Glomerular visceral epithelial cell (primary cell): ENCODE measurements at regions not wholly inside any gene's neighbourhood (a gene's known extent, or its start where the extent isn't known, plus 50 kb on each side); places are given as distances from the start of the nearest gene placed in this dataset.
"Not testable (repeated sequence)": the region's sequence is repeated elsewhere in the genome, so short reads cannot be mapped to it uniquely, and the experiment has no call there.

Experiments used
- DNase-seq: peaks from one replicate; pipeline ENCODE4 v3.0.0-alpha.2; 2016; ENCODE audit errors: extremely low spot score

- DNase-seq: no peak
Measured at GRCh38 chr3:178140531-178141304, 395.5 kb upstream of the KCNMB2 start.

GRCh38 chr3:178141305-178141684, 394.9 kb upstream of the KCNMB2 start:
- DNase-seq: not testable (repeated sequence)

- no peak for DNase-seq
Measured at GRCh38 chr3:178146406-178146831, 389.8 kb upstream of the KCNMB2 start.

GRCh38 chr3:178147001-178147400, 389.2 kb upstream of the KCNMB2 start:
- DNase-seq: no peak

- no peak for DNase-seq
Measured at GRCh38 chr3:178152031-178152806, 384.0 kb upstream of the KCNMB2 start.

GRCh38 chr3:178152988-178153387, 383.2 kb upstream of the KCNMB2 start:
- DNase-seq: no peak

GRCh38 chr3:178155521-178155920, 380.7 kb upstream of the KCNMB2 start:
- DNase-seq: no peak

GRCh38 chr3:178156301-178156700, 379.9 kb upstream of the KCNMB2 start:
- no peak for DNase-seq

DNA sequence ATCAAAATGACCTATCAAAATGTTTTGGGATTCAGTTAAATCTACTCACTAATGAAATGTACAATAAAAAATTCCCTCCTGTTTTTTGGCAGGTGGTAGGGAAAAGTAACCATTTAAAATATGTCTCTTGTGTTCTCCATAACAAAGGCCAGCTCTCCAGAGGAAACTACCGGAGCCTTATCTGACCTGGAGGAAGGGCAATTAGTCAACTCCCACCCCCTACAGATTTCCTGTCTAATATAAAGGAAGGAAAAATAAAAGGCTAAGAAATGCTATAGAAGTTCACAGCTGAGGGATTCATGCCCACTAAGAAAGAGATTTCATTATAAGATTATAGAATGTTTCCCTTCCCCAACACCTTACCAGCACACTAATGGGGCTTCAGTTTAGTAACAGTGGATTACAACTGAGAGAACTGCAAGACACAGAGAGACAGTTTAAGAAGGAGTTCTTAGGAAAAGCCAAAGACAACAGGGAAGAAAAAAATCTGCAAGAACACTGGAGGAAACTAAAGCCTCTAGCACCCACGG, 376.5 kb upstream of the KCNMB2 start:
- no peak for DNase-seq

- DNase-seq: no peak
Measured at GRCh38 chr3:178169421-178169820, 366.8 kb upstream of the KCNMB2 start.

DNA sequence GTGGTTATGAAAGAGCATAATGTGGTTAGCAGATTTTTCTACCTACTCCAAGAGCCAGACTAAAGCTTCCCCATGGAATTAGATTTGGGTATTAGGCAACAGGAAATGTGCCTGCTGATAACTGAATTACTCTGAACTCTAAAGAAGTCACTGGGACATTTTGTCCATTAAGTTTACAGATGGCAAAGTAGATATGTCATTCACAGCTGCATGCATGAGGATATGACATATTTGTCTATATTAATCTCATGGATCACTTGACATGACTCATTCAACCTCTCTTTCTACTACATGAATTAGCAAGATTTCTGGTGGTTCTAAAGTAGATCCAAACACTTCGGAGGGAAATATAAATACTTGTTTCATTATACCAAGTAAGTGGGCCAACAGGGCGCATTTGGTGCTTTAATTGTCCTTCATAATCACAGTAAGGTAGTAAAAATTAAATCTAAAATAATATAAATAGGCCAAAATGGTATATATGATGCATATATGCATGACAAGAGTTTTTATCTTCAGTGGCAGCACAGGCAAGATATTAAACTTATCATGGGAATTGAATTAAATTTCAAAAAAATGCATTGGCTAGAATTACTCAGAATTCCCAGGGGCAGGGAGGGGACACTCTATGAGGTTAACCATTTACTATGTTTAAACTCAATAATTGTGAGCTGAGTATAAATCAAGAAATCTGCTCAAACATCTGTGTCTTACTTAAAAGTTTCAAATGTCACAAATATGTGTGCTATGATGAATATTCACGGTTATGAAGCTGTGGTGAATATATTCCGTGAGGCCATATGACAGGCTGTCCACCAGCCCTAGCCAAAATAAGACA, 365.3 kb upstream of the KCNMB2 start:
- DNase-seq: peak; percentile 83

DNA sequence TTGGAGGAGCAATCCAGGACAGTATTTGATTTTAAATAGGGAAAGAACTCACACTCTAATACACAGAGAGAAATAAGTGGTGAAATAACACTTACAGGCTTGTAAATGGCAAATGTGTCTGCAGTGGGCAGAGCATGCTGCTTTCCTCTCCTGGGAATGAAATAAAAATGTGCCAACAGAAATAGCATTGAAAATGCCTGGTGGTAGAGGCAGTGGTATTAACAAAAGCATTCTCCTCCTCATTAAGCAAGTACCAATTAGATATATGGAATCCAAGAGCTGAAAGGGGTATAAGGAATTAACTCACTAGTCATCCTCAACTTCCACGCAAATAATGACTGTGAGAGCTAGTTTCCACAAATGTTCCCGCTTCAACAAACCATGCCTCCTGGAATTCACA, 364.1 kb upstream of the KCNMB2 start:
- no peak for DNase-seq

DNA sequence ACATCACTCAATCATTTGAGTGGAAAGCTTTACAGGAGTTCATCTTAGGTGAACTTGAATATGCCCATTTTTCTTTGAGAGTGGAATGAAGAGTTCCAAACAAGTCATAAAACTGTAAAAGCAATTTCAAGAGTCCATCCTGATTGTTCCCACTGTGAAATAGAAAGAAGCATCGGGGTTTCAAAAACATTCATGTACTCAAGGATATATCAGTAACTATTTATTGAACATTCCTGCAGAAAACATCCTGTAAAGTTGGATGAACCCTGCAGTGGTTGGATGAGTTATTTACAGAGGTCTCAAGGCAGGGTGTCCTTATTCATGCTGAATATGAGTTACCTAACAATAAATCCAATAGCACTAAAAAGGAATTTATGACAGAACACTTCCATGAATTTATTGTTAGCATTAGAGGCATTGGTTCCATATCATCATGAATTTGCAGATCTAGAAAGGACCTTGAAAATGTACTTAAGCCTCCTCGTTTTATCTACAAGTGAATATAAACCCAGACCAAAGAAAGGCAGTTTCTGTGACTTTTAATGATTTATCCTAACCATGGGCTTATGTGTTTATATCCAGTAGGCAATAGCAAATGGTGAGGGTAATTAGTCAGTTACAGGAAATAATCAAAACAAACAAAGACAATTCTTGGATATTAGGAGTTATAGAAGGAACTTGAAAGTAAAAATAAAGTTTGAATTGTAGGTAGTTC, 361.9 kb upstream of the KCNMB2 start:
- no peak for DNase-seq

DNA sequence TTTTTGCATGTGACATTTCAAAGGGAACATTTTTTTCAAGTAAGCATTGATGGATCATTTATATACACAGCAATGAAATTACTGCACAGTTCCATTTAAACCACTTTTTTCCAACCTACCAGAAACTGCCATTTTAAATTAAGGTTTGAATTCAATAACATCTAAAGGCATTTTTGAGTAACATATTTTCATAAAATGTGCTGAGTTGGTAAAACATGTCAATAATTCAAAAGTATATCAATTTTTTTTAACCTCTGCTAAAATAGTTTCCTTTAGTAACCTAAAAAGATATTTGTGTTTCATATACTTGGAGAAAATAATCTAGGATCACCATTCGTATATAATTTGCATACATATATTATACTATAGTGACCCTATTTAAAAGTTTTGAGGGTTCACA, 355.1 kb upstream of the KCNMB2 start:
- DNase-seq: no peak

DNA sequence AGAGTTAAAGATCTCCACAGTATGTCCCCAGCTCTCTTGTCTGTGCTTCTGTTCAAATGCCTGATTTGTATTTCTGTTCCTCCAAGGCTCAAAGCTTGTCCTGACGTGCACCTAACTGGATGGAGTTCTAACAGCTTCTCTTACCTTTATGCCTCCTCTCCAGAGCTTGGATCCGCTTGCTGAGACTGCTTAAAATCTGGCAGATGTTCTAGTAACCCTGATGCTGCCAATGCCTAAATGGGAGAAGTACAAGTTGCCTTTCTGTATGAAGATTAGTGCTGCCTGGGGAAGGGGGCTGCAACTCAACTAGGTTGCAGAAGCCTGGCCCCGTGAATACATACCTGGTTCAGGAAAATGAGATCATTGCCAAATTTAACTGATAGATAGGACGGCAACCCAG, 354.5 kb upstream of the KCNMB2 start:
- no peak for DNase-seq

GRCh38 chr3:178182337-178182779, 353.9 kb upstream of the KCNMB2 start:
- no peak for DNase-seq

DNA sequence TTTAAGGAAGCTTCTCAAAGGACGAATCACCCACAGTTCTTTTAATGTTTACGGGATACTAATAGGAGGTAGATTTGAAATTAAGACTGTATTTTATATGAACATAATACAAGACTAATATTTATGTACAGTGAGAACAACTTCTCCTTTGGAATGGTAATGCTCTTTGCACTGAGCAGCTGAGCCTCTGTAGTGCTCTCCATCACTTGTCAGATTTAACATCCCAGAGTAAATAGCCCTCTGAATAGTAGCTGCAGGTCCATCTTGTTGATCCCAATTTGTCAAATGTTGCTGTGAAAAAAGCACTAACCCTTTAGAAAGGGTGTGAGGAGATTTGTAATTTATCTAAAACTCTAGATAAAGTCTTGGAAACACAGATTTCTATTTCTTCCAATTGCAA, 351.4 kb upstream of the KCNMB2 start:
- DNase-seq: no peak

DNA sequence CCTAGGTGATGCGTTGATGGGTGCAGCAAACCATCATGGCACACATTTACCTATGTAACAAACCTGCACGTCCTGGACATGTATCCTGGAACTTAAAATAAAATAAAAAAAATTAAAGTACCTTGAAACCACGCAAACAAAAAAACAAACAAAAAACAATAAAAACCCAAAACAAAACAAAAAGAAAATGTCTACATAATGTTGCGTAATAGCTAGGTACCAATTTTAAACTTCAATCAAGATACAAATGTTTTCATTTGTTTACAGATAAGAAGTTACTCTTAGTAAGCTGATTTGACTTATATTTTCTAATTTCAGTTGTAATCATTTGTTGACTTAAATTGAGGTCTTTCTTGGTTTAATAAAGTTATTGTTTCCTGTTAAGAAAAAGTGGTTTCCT, 349.6 kb upstream of the KCNMB2 start:
- no peak for DNase-seq

- no peak for DNase-seq
Measured at GRCh38 chr3:178189854-178190253, 346.4 kb upstream of the KCNMB2 start.

GRCh38 chr3:178193846-178194245, 342.4 kb upstream of the KCNMB2 start:
- DNase-seq: no peak

DNA sequence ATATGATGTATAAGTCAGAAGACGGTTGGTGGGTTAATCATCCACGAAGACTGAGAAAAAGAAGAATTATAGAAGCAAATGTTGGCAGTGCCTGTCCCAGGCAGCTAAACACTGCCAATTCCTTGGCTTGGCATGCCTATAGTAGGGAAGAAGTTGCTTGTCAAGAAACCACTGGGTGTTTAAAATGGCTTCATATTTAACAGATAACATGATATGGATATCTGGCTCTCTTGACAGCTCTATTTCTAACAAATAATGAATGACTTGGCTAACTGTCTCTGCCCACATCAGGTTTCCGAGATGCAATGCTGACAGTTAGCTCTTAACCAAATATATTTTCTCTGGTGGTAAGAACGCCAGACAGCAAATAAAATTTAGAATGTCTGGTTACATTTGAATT, 341.7 kb upstream of the KCNMB2 start:
- DNase-seq: no peak
